ENCODE measurements at regions not wholly inside any gene's neighbourhood (a gene's known extent, or its start where the extent isn't known, plus 50 kb on each side); places are given as distances from the start of the nearest gene placed in this dataset.

- intact Hi-C loops (cut with micrococcal nuclease) = no loop called here
- H3K27ac Mint-ChIP-seq = no peak overlapping the region
- no peaks in the 10 kb centered on the region for H3K27me3 Mint-ChIP-seq (ENCODE audit: insufficient read depth)
- no peaks in the 10 kb centered on the region for H3K4me1 Mint-ChIP-seq (ENCODE audit: low read depth)
- H3K4me3 Mint-ChIP-seq = no peak overlapping the region
- no peaks in the 10 kb centered on the region for H3K9me3 Mint-ChIP-seq
- no peak for DNase-seq (ENCODE audit: low spot score)
- no peaks in the 10 kb centered on the region for H3K36me3 Mint-ChIP-seq (ENCODE audit: low read depth)
Measured at GRCh38 chr1:91071838-91072237, 50.0 kb upstream of the ZNF644 start.

All from activated T-helper 1 cell treated with anti-CD3 and anti-CD28 coated beads, Interleukin-12 subunit alpha, Interleukin-12 subunit beta, Interleukin-2, Interleukin-4 antibody, amounts not matched to agents 30 ng/mL and 10 ng/mL and 1 ng/mL, durations not matched to agents 14 hours and 24 hours and 36 hours (primary cell).